HEK293 (cell line): ENCODE measurements at regions not wholly inside any gene's neighbourhood (a gene's known extent, or its start where the extent isn't known, plus 50 kb on each side); places are given as distances from the start of the nearest gene placed in this dataset.

ENCODE experiments used
- CTCF ChIA-PET: fragments of 350-600 bp; formaldehyde crosslinking; extraction: SDS; loops from one replicate; lab custom pipeline; 2021; ENCODE audit warnings: antibody characterized with exemption; lab: Yijun Ruan, JAX
- POLR2A ChIA-PET: fragments of 300-600 bp; formaldehyde crosslinking; extraction: SDS; loops from one replicate; lab custom pipeline; 2020; ENCODE audit warnings: antibody characterized with exemption, inconsistent platforms; lab: Yijun Ruan, JAX
- H3K27ac ChIP-seq: fragments of 200-500 bp; sonication (Bioruptor generic); 2 replicates; pipeline ENCODE4 v1.5.1; 2014; ENCODE audit warnings: low read depth, low read length, control low read depth, inconsistent platforms; ENCODE audit errors: extremely low read depth
- H3K36me3 ChIP-seq, 2 experiments: fragments of 200-500 bp in 1 of 2; sonication (Bioruptor generic) in 1 of 2; 1 replicate in 1 of 2; 2 replicates in 1 of 2; pipeline ENCODE4 v1.5.1; 2014 to 2017; ENCODE audit warnings: inconsistent platforms in 2 of 2, low read length in 2 of 2; ENCODE audit not compliant: control insufficient read depth in 2 of 2, insufficient read depth in 1 of 2
- H3K4me1 ChIP-seq: fragments of 200-500 bp; sonication (Bioruptor generic); 2 replicates; pipeline ENCODE4 v1.5.1; 2014; ENCODE audit warnings: mild to moderate bottlenecking, low read length, inconsistent platforms; ENCODE audit not compliant: control insufficient read depth, insufficient read depth
- H3K4me3 ChIP-seq: 2 replicates; pipeline ENCODE4 v1.5.1; 2011; ENCODE audit warnings: low read depth, mild to moderate bottlenecking, control low read depth, low read length, moderate library complexity
- H3K9me3 ChIP-seq: fragments of 200-500 bp; sonication (Bioruptor generic); 2 replicates; pipeline ENCODE4 v1.5.1; 2014; ENCODE audit warnings: low read depth, low read length, inconsistent platforms; ENCODE audit not compliant: control insufficient read depth, insufficient read depth
- EGR2 ChIP-seq: fragments of 450-650 bp; formaldehyde crosslinking; IDR thresholded peaks from 2 replicates; pipeline ENCODE4 v1.5.1; 2016; ENCODE audit warnings: low read depth, missing biosample characterization, missing genetic modification characterization
- GLI4 ChIP-seq: fragments of 450-650 bp; formaldehyde crosslinking; IDR thresholded peaks from 2 replicates; pipeline ENCODE4 v1.5.1; 2016; ENCODE audit warnings: missing biosample characterization, missing genetic modification characterization
- INSM2 ChIP-seq: fragments of 450-650 bp; formaldehyde crosslinking; IDR thresholded peaks from 2 replicates; pipeline ENCODE4 v1.5.1; 2016; ENCODE audit warnings: missing biosample characterization, missing genetic modification characterization
- SETDB1 ChIP-seq: IDR thresholded peaks from one replicate; pipeline ENCODE4 v1.6.1; 2017; ENCODE audit warnings: mild to moderate bottlenecking, low read length, moderate library complexity, mixed read lengths; ENCODE audit not compliant: insufficient read length
- ZBTB1 ChIP-seq: fragments of 450-650 bp; formaldehyde crosslinking; IDR thresholded peaks from 2 replicates; pipeline ENCODE4 v1.5.1; 2016; ENCODE audit warnings: missing biosample characterization, missing genetic modification characterization
- ZBTB21 ChIP-seq: fragments of 450-650 bp; formaldehyde crosslinking; IDR thresholded peaks from 2 replicates; pipeline ENCODE4 v1.5.1; 2017; ENCODE audit warnings: missing biosample characterization, missing genetic modification characterization
- ZBTB48 ChIP-seq: fragments of 450-650 bp; formaldehyde crosslinking; IDR thresholded peaks from 2 replicates; pipeline ENCODE4 v1.5.1; 2016; ENCODE audit warnings: missing biosample characterization, missing genetic modification characterization
- ZFP69B ChIP-seq: fragments of 450-650 bp; formaldehyde crosslinking; IDR thresholded peaks from 2 replicates; pipeline ENCODE4 v1.5.1; 2016; ENCODE audit warnings: missing biosample characterization, missing genetic modification characterization
- ZNF138 ChIP-seq: fragments of 450-650 bp; formaldehyde crosslinking; IDR thresholded peaks from 2 replicates; pipeline ENCODE4 v1.5.1; 2016; ENCODE audit warnings: missing biosample characterization, missing genetic modification characterization, borderline replicate concordance
- ZNF248 ChIP-seq: fragments of 450-650 bp; formaldehyde crosslinking; IDR thresholded peaks from 2 replicates; pipeline ENCODE4 v1.5.1; 2017; ENCODE audit warnings: missing biosample characterization, missing genetic modification characterization
- ZNF311 ChIP-seq: fragments of 450-650 bp; formaldehyde crosslinking; IDR thresholded peaks from 2 replicates; pipeline ENCODE4 v1.5.1; 2017; ENCODE audit warnings: missing biosample characterization, missing genetic modification characterization, borderline replicate concordance
- ZNF48 ChIP-seq: fragments of 450-650 bp; formaldehyde crosslinking; IDR thresholded peaks from 2 replicates; pipeline ENCODE4 v1.5.1; 2016; ENCODE audit warnings: missing biosample characterization, missing genetic modification characterization
- ZNF571 ChIP-seq: fragments of 450-650 bp; formaldehyde crosslinking; IDR thresholded peaks from 2 replicates; pipeline ENCODE4 v1.5.0; 2017; ENCODE audit warnings: missing biosample characterization, missing genetic modification characterization
- ZNF596 ChIP-seq: fragments of 450-650 bp; IDR thresholded peaks from 2 replicates; pipeline ENCODE4 v1.5.0; 2018; ENCODE audit warnings: missing biosample characterization, mild to moderate bottlenecking, missing genetic modification characterization, moderate library complexity
- ZNF623 ChIP-seq: fragments of 450-650 bp; formaldehyde crosslinking; IDR thresholded peaks from 2 replicates; pipeline ENCODE4 v1.5.1; 2016; ENCODE audit warnings: missing biosample characterization, missing genetic modification characterization
- ZNF747 ChIP-seq: fragments of 450-650 bp; formaldehyde crosslinking; IDR thresholded peaks from 2 replicates; pipeline ENCODE4 v1.5.1; 2016; ENCODE audit warnings: missing biosample characterization, missing genetic modification characterization
- ZNF76 ChIP-seq: fragments of 450-650 bp; formaldehyde crosslinking; IDR thresholded peaks from 2 replicates; pipeline ENCODE4; 2016; ENCODE audit warnings: low read depth, missing biosample characterization, missing genetic modification characterization, borderline replicate concordance
- ZNF777 ChIP-seq: fragments of 450-650 bp; formaldehyde crosslinking; IDR thresholded peaks from 2 replicates; pipeline ENCODE4 v1.5.1; 2017; ENCODE audit warnings: missing biosample characterization, missing genetic modification characterization, borderline replicate concordance
- ZNF785 ChIP-seq: fragments of 450-650 bp; formaldehyde crosslinking; IDR thresholded peaks from 2 replicates; pipeline ENCODE4 v1.5.1; 2016; ENCODE audit warnings: missing biosample characterization, missing genetic modification characterization
- TF ChIP-seq, protein P1 (sequence below): fragments of 450-650 bp; formaldehyde crosslinking; IDR thresholded peaks from 2 replicates; pipeline ENCODE4 v1.5.1; 2016; ENCODE audit warnings: missing biosample characterization, missing genetic modification characterization

DNA sequence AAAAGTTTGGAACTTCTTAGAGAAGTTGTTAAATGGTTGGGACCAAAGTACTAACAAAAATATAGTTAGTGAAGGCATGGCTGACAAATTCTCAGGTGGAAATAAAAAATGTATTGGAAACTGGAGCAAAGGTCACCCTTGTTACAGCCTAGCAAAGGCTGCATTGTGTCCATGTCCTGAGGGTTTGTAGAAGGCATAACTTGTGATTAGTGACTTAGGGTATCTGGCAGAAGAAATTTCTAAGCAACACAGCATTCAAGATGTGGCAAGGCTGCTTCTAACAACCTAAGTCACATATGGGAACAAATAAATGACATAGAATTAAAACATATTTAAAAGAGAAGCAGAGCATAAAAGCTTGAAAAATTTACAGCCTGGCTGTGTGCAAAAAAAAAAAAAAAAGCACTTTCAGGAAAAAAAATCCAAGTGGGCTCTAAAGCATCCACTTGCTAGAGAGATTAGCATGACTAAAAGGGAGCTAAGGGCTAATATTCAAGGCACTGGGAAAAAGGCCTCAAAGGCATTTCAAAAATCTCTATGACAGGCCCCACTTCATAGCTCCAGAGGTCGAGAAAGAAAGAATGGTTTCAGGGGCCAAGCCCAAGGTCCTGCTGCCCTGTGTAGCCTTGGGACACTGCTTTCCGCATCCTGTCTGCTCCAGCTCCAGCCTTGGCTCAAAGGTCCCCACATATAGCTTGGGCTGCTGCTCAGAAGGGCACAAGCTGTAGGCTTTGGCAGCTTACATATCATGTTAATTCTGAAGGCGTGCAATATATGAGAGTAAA is 453.2 kb upstream of the PTCHD4 start:
- no peaks in the 10 kb centered on the region for H3K4me1 ChIP-seq
- POLR2A ChIA-PET: no interaction called here

GRCh38 chr6:48563433-48563832 is 452.4 kb upstream of the PTCHD4 start:
- no peak overlapping the region for H3K27ac ChIP-seq
- H3K9me3 ChIP-seq: no peaks in the 10 kb centered on the region
- CTCF ChIA-PET: no interaction called here
- TF ChIP-seq ZBTB21 (tag by site-specific recombination) (no peak), ZNF777 (no peak), ZFP69B (tag by site-specific recombination) (no peak), ZBTB48 (tag by site-specific recombination) (no peak)
- TF ChIP-seq, protein P1, sequence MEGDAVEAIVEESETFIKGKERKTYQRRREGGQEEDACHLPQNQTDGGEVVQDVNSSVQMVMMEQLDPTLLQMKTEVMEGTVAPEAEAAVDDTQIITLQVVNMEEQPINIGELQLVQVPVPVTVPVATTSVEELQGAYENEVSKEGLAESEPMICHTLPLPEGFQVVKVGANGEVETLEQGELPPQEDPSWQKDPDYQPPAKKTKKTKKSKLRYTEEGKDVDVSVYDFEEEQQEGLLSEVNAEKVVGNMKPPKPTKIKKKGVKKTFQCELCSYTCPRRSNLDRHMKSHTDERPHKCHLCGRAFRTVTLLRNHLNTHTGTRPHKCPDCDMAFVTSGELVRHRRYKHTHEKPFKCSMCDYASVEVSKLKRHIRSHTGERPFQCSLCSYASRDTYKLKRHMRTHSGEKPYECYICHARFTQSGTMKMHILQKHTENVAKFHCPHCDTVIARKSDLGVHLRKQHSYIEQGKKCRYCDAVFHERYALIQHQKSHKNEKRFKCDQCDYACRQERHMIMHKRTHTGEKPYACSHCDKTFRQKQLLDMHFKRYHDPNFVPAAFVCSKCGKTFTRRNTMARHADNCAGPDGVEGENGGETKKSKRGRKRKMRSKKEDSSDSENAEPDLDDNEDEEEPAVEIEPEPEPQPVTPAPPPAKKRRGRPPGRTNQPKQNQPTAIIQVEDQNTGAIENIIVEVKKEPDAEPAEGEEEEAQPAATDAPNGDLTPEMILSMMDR: no peak
- no peaks in the 10 kb centered on the region for H3K36me3 ChIP-seq
- H3K4me1 ChIP-seq: no peaks in the 10 kb centered on the region
- POLR2A ChIA-PET: no interaction called here
- H3K4me3 ChIP-seq: no peak overlapping the region

More for the DNA sequence above, 453.2 kb upstream of the PTCHD4 start:
- TF ChIP-seq ZNF747 (tag by site-specific recombination) (no peak), ZNF248 (no peak), ZNF76 (tag by site-specific recombination) (no peak), GLI4 (tag by site-specific recombination) (no peak), ZNF48 (tag by site-specific recombination) (no peak)
- Histone ChIP-seq H3K9me3 (no peaks in the 10 kb centered on the region), H3K36me3 (no peaks in the 10 kb centered on the region), H3K27ac (no peak overlapping the region), H3K4me3 (no peak overlapping the region)
- CTCF ChIA-PET: interaction anchor here (0.6 kb wide), 1 partner anchor 1902 kb away, joined by 3 read pairs; no protein-coding TSS in a partner anchor

GRCh38 chr6:48560408-48560807 is 449.4 kb upstream of the PTCHD4 start:
- CTCF ChIA-PET: no interaction called here
- Histone ChIP-seq H3K4me3 (no peak overlapping the region), H3K27ac (no peak overlapping the region)
- TF ChIP-seq ZNF785 (tag by site-specific recombination): no peak
- no peak for TF ChIP-seq ZBTB1 (tag by site-specific recombination)
- TF ChIP-seq ZNF138: no peak
- no peak for TF ChIP-seq ZNF596 (tag by site-specific recombination)
- no peak for TF ChIP-seq ZFP69B (tag by site-specific recombination)
- no peak for TF ChIP-seq ZNF311 (tag by site-specific recombination)
- no peak for TF ChIP-seq ZNF623 (tag by site-specific recombination)
- no peak for TF ChIP-seq SETDB1
- no peak for TF ChIP-seq INSM2 (tag by site-specific recombination)
- TF ChIP-seq EGR2 (tag by site-specific recombination): no peak
- TF ChIP-seq ZNF571: no peak
- TF ChIP-seq, all 188 proteins: peak for 0
- H3K4me1 ChIP-seq: no peaks in the 10 kb centered on the region
- no peaks in the 10 kb centered on the region for H3K36me3 ChIP-seq
- POLR2A ChIA-PET: no interaction called here
- H3K9me3 ChIP-seq: no peaks in the 10 kb centered on the region
